Thoracic aorta (tissue), 2 donors: ENCODE measurements at regions not wholly inside any gene's neighbourhood (a gene's known extent, or its start where the extent isn't known, plus 50 kb on each side); places are given as distances from the start of the nearest gene placed in this dataset.

Experiments
- ATAC-seq: fragments of 150-250 bp; one replicate; pipeline ENCODE4 v1.8.0; 2017; ENCODE audit warnings: low read depth; ENCODE audit not compliant: insufficient number of reproducible peaks, low FRiP score
- DNase-seq: peaks from one replicate; pipeline ENCODE4 v3.0.0-alpha.2; 2020; ENCODE audit warnings: low spot score
- H3K27ac ChIP-seq, 2 donors: fragments of 200-600 bp; sonication (generic); 1 replicate in 1 of 2; 2 replicates in 1 of 2; pipeline ENCODE4 v1.5.1; 2016; ENCODE audit warnings: mild to moderate bottlenecking in 2 of 2, moderate library complexity in 2 of 2
- H3K27me3 ChIP-seq: fragments of 200-600 bp; sonication (generic); replicated peaks from 2 replicates; pipeline ENCODE4 v1.6.0; 2016; ENCODE audit warnings: mild to moderate bottlenecking; ENCODE audit not compliant: insufficient read depth
- H3K36me3 ChIP-seq: fragments of 200-600 bp; sonication (generic); one replicate; pipeline ENCODE4 v1.5.1; 2016
- H3K4me1 ChIP-seq, 2 donors: fragments of 200-600 bp; sonication (generic); 1 replicate in 1 of 2; 2 replicates in 1 of 2; pipeline versions ENCODE4 v1.5.1 to v1.6.0; 2016; ENCODE audit warnings: low read depth in 2 of 2, mild to moderate bottlenecking in 1 of 2; ENCODE audit not compliant: control insufficient read depth in 1 of 2
- H3K4me3 ChIP-seq: fragments of 200-600 bp; sonication (generic); 2 replicates; pipeline ENCODE4 v1.5.1; 2016; ENCODE audit warnings: mild to moderate bottlenecking
- H3K9me3 ChIP-seq: fragments of 200-600 bp; sonication (generic); 2 replicates; pipeline ENCODE4 v1.5.1; 2016
- CTCF ChIP-seq: fragments of 200-600 bp; sonication (generic); IDR thresholded peaks from one replicate; pipeline ENCODE4 v1.5.1; 2019; ENCODE audit warnings: antibody characterized with exemption

GRCh38 chr2:187918996-187919821 lies 365.0 kb upstream of the TFPI start:
- ATAC-seq (no peak), DNase-seq (no peak)
- Histone ChIP-seq H3K27ac (no peak overlapping the region), H3K4me1 (no peaks in the 10 kb centered on the region), H3K9me3 (no peaks in the 10 kb centered on the region), H3K4me3 (no peak overlapping the region), H3K27me3 (no peaks in the 10 kb centered on the region), H3K36me3 (no peaks in the 10 kb centered on the region)
- TF ChIP-seq CTCF = no peak

GRCh38 chr2:187920511-187920910 lies 366.3 kb upstream of the TFPI start:
- ATAC-seq (no peak), DNase-seq (no peak)
- Histone ChIP-seq H3K4me3 (no peak overlapping the region), H3K4me1 (no peaks in the 10 kb centered on the region), H3K36me3 (no peaks in the 10 kb centered on the region), H3K27me3 (no peaks in the 10 kb centered on the region), H3K9me3 (no peaks in the 10 kb centered on the region), H3K27ac (no peak overlapping the region)
- TF ChIP-seq CTCF = no peak

- Histone ChIP-seq H3K4me1 (no peaks in the 10 kb centered on the region), H3K9me3 (no peaks in the 10 kb centered on the region), H3K27ac (no peak overlapping the region), H3K36me3 (no peaks in the 10 kb centered on the region), H3K4me3 (no peak overlapping the region), H3K27me3 (no peaks in the 10 kb centered on the region)
- DNase-seq (no peak), ATAC-seq (no peak)
- no peak for TF ChIP-seq CTCF
Measured at GRCh38 chr2:187922846-187923245, 368.6 kb upstream of the TFPI start.

- Histone ChIP-seq H3K9me3 (no peaks in the 10 kb centered on the region), H3K36me3 (no peaks in the 10 kb centered on the region), H3K4me3 (no peak overlapping the region), H3K27me3 (no peaks in the 10 kb centered on the region), H3K27ac (no peak overlapping the region), H3K4me1 (no peaks in the 10 kb centered on the region)
- DNase-seq (no peak), ATAC-seq (no peak)
- TF ChIP-seq CTCF = no peak
Measured at GRCh38 chr2:187924293-187924692, 367.4 kb upstream of the GULP1 start.

- Histone ChIP-seq H3K36me3 (no peaks in the 10 kb centered on the region), H3K27me3 (no peaks in the 10 kb centered on the region), H3K4me3 (peak overlapping the region; percentile 55), H3K27ac (no peak overlapping the region), H3K4me1 (peaks cover 0 to 12% of the 10 kb centered on the region in 2 donors), H3K9me3 (no peaks in the 10 kb centered on the region)
- ATAC-seq (no peak), DNase-seq (no peak)
- no peak for TF ChIP-seq CTCF
Measured at GRCh38 chr2:187934236-187934635, 357.4 kb upstream of the GULP1 start.
